ENCODE measurements at regions not wholly inside any gene's neighbourhood (a gene's known extent, or its start where the extent isn't known, plus 50 kb on each side); places are given as distances from the start of the nearest gene placed in this dataset.

GRCh38 chr7:153422291-153423209, 629.6 kb upstream of the DPP6 start:
- TF ChIP-seq KLF8 (tag by site-specific recombination; IDR thresholded peaks at IDR 0.05) (no peak), ZSCAN18 (tag by site-specific recombination; IDR thresholded peaks at IDR 0.05) (no peak), ATF2 (tag by site-specific recombination; IDR thresholded peaks at IDR 0.05; ENCODE audit: low read depth) (no peak), ZNF121 (tag by site-specific recombination; IDR thresholded peaks at IDR 0.05) (no peak), ZFP37 (tag by site-specific recombination; IDR thresholded peaks at IDR 0.05) (no peak), REPIN1 (tag by site-specific recombination; IDR thresholded peaks at IDR 0.05; ENCODE audit: low read depth) (no peak), CTCF (tag by site-specific recombination; IDR thresholded peaks at IDR 0.05) (no peak)
